H1 (cell line): ENCODE measurements at regions not wholly inside any gene's neighbourhood (a gene's known extent, or its start where the extent isn't known, plus 50 kb on each side); places are given as distances from the start of the nearest gene placed in this dataset.

Source experiments
- CTCF ChIA-PET: fragments of 300-600 bp; sonication (Branson Sonifier 250); formaldehyde crosslinking; loops from one replicate; lab custom pipeline; 2021; ENCODE audit not compliant: partially characterized antibody; lab: Charles Lee
- POLR2A ChIA-PET: fragments of 300-600 bp; sonication (Branson Sonifier 250); formaldehyde crosslinking; loops from one replicate; lab custom pipeline; 2021; ENCODE audit warnings: inconsistent platforms; ENCODE audit not compliant: partially characterized antibody; lab: Charles Lee
- DNase-seq, 2 experiments: peaks; one replicate each; pipeline versions ENCODE4 v3.0.0 to v3.0.0-alpha.2; 2010 to 2022; ENCODE audit warnings: low spot score in 2 of 2, low read depth in 1 of 2, mixed read lengths in 1 of 2
- FAIRE-seq: peaks from 2 replicates; lab custom pipeline; 2011; peaks lifted over from hg19 to GRCh38; lab: Jason Lieb, UNC
- H2AFZ ChIP-seq: 2 replicates; pipeline ENCODE4 v1.8.1; 2012; ENCODE audit warnings: low read length, inconsistent platforms
- H2AK5ac ChIP-seq: 2 replicates; pipeline ENCODE4 v1.6.1; 2013; ENCODE audit warnings: low read depth, low read length
- H2BK120ac ChIP-seq: replicated peaks from 2 replicates; pipeline ENCODE3; 2013; ENCODE audit warnings: low read depth, low read length, inconsistent platforms
- H2BK12ac ChIP-seq: 2 replicates; pipeline ENCODE4 v1.6.1; 2013; ENCODE audit warnings: low read depth, low read length
- H2BK15ac ChIP-seq: 2 replicates; pipeline ENCODE4 v1.6.1; 2013; ENCODE audit warnings: low read length
- H2BK20ac ChIP-seq: 2 replicates; pipeline ENCODE4 v1.6.1; 2013; ENCODE audit warnings: low read length
- H2BK5ac ChIP-seq: 2 replicates; pipeline ENCODE4 v1.6.1; 2013; ENCODE audit warnings: low read depth, low read length
- H3K14ac ChIP-seq: 2 replicates; pipeline ENCODE4 v1.6.1; 2013; ENCODE audit warnings: inconsistent platforms; ENCODE audit not compliant: insufficient read length
- H3K18ac ChIP-seq: 2 replicates; pipeline ENCODE4 v1.6.1; 2013; ENCODE audit warnings: low read length; ENCODE audit errors: extremely low read depth
- H3K23ac ChIP-seq: 2 replicates; pipeline ENCODE4 v1.6.1; 2013; ENCODE audit warnings: inconsistent platforms; ENCODE audit not compliant: insufficient read length
- H3K23me2 ChIP-seq: 2 replicates; pipeline ENCODE4 v1.6.1; 2013; ENCODE audit warnings: low read depth, low read length
- H3K27ac ChIP-seq: 2 replicates; pipeline ENCODE4 v1.6.1; 2011; ENCODE audit warnings: low read depth, low read length, inconsistent platforms
- H3K27me3 ChIP-seq, 4 experiments: replicated peaks in 1 of 4; 1 replicate in 1 of 4; 2 replicates in 3 of 4; pipeline versions ENCODE4 v1.6.1 to v1.8.1; 2011 to 2013; ENCODE audit warnings: low read length in 3 of 4, mild to moderate bottlenecking in 3 of 4, inconsistent platforms in 2 of 4, mixed read lengths in 2 of 4, moderate library complexity in 1 of 4; ENCODE audit not compliant: control insufficient read depth in 3 of 4, insufficient read depth in 3 of 4; ENCODE audit errors: extremely low read depth in 1 of 4
- H3K36me3 ChIP-seq, 4 experiments: 2 replicates each; pipeline versions ENCODE4 v1.6.1 to v1.8.1; 2011 to 2013; ENCODE audit warnings: mild to moderate bottlenecking in 4 of 4, low read length in 3 of 4, moderate library complexity in 2 of 4, control low read depth in 1 of 4, inconsistent platforms in 1 of 4; ENCODE audit not compliant: insufficient read depth in 4 of 4, control insufficient read depth in 2 of 4
- H3K4ac ChIP-seq: replicated peaks from 2 replicates; pipeline ENCODE3; 2013; ENCODE audit warnings: low read length, low read depth, mixed read lengths, inconsistent platforms; ENCODE audit not compliant: insufficient read length
- H3K4me1 ChIP-seq, 4 experiments: replicated peaks in 1 of 4; 1 replicate in 1 of 4; 2 replicates in 3 of 4; pipeline versions ENCODE4 v1.6.1 to v1.8.1; 2011 to 2013; ENCODE audit warnings: low read length in 3 of 4, inconsistent platforms in 2 of 4, mixed read lengths in 1 of 4; ENCODE audit not compliant: insufficient read depth in 4 of 4, control insufficient read depth in 3 of 4
- H3K4me2 ChIP-seq, 2 experiments: 2 replicates each; pipeline versions ENCODE4 v1.6.1 to v1.8.1; 2011 to 2013; ENCODE audit warnings: low read depth in 2 of 2, low read length in 2 of 2, control low read depth in 1 of 2, inconsistent platforms in 1 of 2, mild to moderate bottlenecking in 1 of 2; ENCODE audit not compliant: insufficient read depth in 1 of 2
- H3K4me3 ChIP-seq, 4 experiments: fragments of 200-600, 300-600 bp in 1 of 4; sonication (generic), shearing (Covaris generic), sonication (Bioruptor Twin) in 1 of 4; 2 replicates each; pipeline versions ENCODE4 v1.5.1 to v1.8.1; 2011 to 2016; ENCODE audit warnings: low read length in 4 of 4, low read depth in 3 of 4, control low read depth in 2 of 4, inconsistent platforms in 2 of 4, mild to moderate bottlenecking in 2 of 4, mixed read lengths in 1 of 4, moderate library complexity in 1 of 4; ENCODE audit not compliant: insufficient read depth in 2 of 4; ENCODE audit errors: extremely low read depth in 1 of 4
- H3K56ac ChIP-seq: replicated peaks from 2 replicates; pipeline ENCODE3; 2013; ENCODE audit warnings: low read depth, mild to moderate bottlenecking, mixed read lengths, low read length, inconsistent platforms; ENCODE audit not compliant: insufficient read length
- H3K79me1 ChIP-seq: 2 replicates; pipeline ENCODE4 v1.6.1; 2013; ENCODE audit warnings: low read depth, low read length, control low read depth
- H3K79me2 ChIP-seq, 2 experiments: 2 replicates each; pipeline versions ENCODE4 v1.6.1 to v1.8.1; 2012 to 2013; ENCODE audit warnings: low read length in 2 of 2, mild to moderate bottlenecking in 2 of 2, inconsistent platforms in 1 of 2; ENCODE audit not compliant: insufficient read depth in 2 of 2, control insufficient read depth in 1 of 2
- H3K9ac ChIP-seq, 4 experiments: replicated peaks in 1 of 4; 1 replicate in 1 of 4; 2 replicates in 3 of 4; pipeline versions ENCODE4 v1.6.1 to v1.8.1; 2011 to 2013; ENCODE audit warnings: low read depth in 3 of 4, low read length in 3 of 4, control low read depth in 2 of 4, mild to moderate bottlenecking in 2 of 4, moderate library complexity in 2 of 4, inconsistent platforms in 1 of 4; ENCODE audit errors: extremely low read depth in 1 of 4
- H3K9me3 ChIP-seq, 2 experiments: 2 replicates each; pipeline versions ENCODE4 v1.6.1 to v1.8.1; 2012 to 2013; ENCODE audit warnings: mild to moderate bottlenecking in 2 of 2, moderate library complexity in 2 of 2, control low read depth in 1 of 2, inconsistent platforms in 1 of 2, low read depth in 1 of 2, low read length in 1 of 2, mixed read lengths in 1 of 2; ENCODE audit not compliant: insufficient read depth in 2 of 2
- H4K20me1 ChIP-seq, 2 experiments: replicated peaks in 1 of 2; 2 replicates each; pipeline versions ENCODE3 to v1.8.1; 2011 to 2013; ENCODE audit warnings: inconsistent platforms in 2 of 2, low read length in 2 of 2, mild to moderate bottlenecking in 1 of 2; ENCODE audit not compliant: insufficient read depth in 2 of 2, control insufficient read depth in 1 of 2
- H4K5ac ChIP-seq: 2 replicates; pipeline ENCODE4 v1.6.1; 2013; ENCODE audit warnings: low read length, low read depth, mixed read lengths, inconsistent platforms; ENCODE audit not compliant: insufficient read length
- H4K8ac ChIP-seq: 2 replicates; pipeline ENCODE4 v1.8.0; 2013; ENCODE audit warnings: mild to moderate bottlenecking, moderate library complexity, low read length, inconsistent platforms; ENCODE audit not compliant: insufficient read depth; ENCODE audit errors: extremely low read depth
- H4K91ac ChIP-seq: replicated peaks from 2 replicates; pipeline ENCODE3; 2013; ENCODE audit warnings: low read length, mixed read lengths, inconsistent platforms; ENCODE audit not compliant: insufficient read length
- BACH1 ChIP-seq: IDR thresholded peaks from 2 replicates; pipeline ENCODE4 v1.6.1; 2012; ENCODE audit warnings: low read length, improper control_type of control experiment
- CTBP2 ChIP-seq: IDR thresholded peaks from 2 replicates; pipeline ENCODE4 v1.7.0; 2011; ENCODE audit warnings: borderline replicate concordance, mild to moderate bottlenecking, moderate library complexity, mixed read lengths, low read length; ENCODE audit not compliant: insufficient read depth, insufficient read length
- FOSL1 ChIP-seq: IDR thresholded peaks from 2 replicates; pipeline ENCODE4 v1.6.1; 2011; ENCODE audit warnings: mild to moderate bottlenecking, low read depth, low read length, moderate library complexity; ENCODE audit not compliant: insufficient read depth
- JUND ChIP-seq: IDR thresholded peaks from 2 replicates; pipeline ENCODE4 v1.6.1; 2011; ENCODE audit warnings: mild to moderate bottlenecking, improper control_type of control experiment, low read length
- KDM4A ChIP-seq: IDR thresholded peaks from one replicate; pipeline ENCODE4 v1.7.1; 2012; ENCODE audit warnings: low read depth, mild to moderate bottlenecking, moderate library complexity, low read length, inconsistent platforms; ENCODE audit not compliant: severe bottlenecking
- MAFK ChIP-seq: IDR thresholded peaks from 2 replicates; pipeline ENCODE4 v1.6.1; 2012; ENCODE audit warnings: low read depth, mild to moderate bottlenecking, improper control_type of control experiment, low read length
- NRF1 ChIP-seq: IDR thresholded peaks from 2 replicates; pipeline ENCODE4 v1.6.1; 2011; ENCODE audit warnings: mild to moderate bottlenecking, low read depth, low read length, improper control_type of control experiment
- RAD21 ChIP-seq, 2 experiments: IDR thresholded peaks in 1 of 2; conservative IDR thresholded peaks in 1 of 2; 2 replicates each; pipeline ENCODE4 v1.6.1; 2011; ENCODE audit warnings: low read depth in 2 of 2, low read length in 2 of 2, improper control_type of control experiment in 1 of 2, inconsistent platforms in 1 of 2, mild to moderate bottlenecking in 1 of 2, moderate library complexity in 1 of 2
- RBBP5 ChIP-seq: IDR thresholded peaks from 2 replicates; pipeline ENCODE4 v1.7.1; 2012; ENCODE audit warnings: low read depth, mild to moderate bottlenecking, inconsistent platforms, low read length, moderate library complexity, borderline replicate concordance
- SUZ12 ChIP-seq: fragments of 200-600 bp; sonication (generic); IDR thresholded peaks from 2 replicates; pipeline ENCODE4 v1.6.1; 2012; ENCODE audit warnings: mild to moderate bottlenecking, inconsistent platforms, low read length, moderate library complexity, mixed read lengths
- USF2 ChIP-seq: IDR thresholded peaks from 2 replicates; pipeline ENCODE4 v1.6.1; 2011; ENCODE audit warnings: low read length, improper control_type of control experiment
- WGBS, 2 experiments: shearing (Covaris generic) in 1 of 2; methylation state at CpG; one replicate each; pipeline versions ENCODE4 v1.1.6 to v1.1.7; 2013 to 2015; ENCODE audit warnings: low lambda C conversion rate in 2 of 2, mixed read lengths in 2 of 2, inconsistent platforms in 1 of 2, low coverage in 1 of 2, missing lambda C conversion rate in 1 of 2; ENCODE audit not compliant: insufficient replicate concordance in 2 of 2, insufficient coverage in 1 of 2, insufficient read length in 1 of 2; ENCODE audit errors: extremely low coverage in 1 of 2, missing lambda C conversion rate in 1 of 2; 5-methylcytosine and 5-hydroxymethylcytosine counted together
- TF ChIP-seq, protein P1 (sequence below): IDR thresholded peaks from 2 replicates; pipeline ENCODE4 v1.6.1; 2012; ENCODE audit warnings: inconsistent platforms

DNA sequence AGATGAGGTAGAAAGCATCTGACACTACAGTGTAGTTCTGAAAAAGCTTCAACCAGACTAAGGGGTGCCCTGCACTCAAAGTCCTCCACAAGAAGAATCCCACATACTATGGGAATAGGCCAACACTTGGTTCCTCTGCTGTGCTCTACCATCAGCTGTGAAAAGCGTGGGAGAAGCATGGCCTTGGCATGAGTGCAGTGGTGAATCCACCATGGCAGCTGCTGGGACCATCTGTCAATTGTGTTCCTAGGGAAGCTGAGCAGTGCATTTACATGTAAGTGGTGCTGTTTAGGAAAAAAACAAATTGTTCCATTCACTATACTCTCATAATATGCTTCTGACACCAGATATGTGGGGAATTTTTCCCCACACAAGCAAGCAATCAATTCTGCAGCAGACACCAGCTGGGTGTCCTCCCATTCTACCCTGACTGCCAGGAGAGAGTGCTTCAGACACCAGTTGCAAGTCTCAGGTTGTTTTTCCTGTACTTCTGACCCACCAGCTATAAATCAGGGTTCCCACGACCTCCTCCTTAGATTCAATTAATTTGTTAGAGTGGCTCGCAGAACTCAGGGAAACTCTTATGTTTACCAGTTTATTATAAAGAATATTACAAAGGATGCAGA lies 230.8 kb upstream of the CHRM3 start:
- H4K8ac ChIP-seq, result no peak overlapping the region
- H3K9me3 ChIP-seq, result 0 out of 4 replicates have a peak, but pooled peaks cover 0 to 2% of the 10 kb centered on the region in 2 experiments
- no peaks in the 10 kb centered on the region for H3K79me2 ChIP-seq
- H3K4me1 ChIP-seq, result no peaks in the 10 kb centered on the region
- H4K5ac ChIP-seq, result no peak overlapping the region
- no peak overlapping the region for H3K18ac ChIP-seq
- no peak overlapping the region for H3K9ac ChIP-seq
- no peaks in the 10 kb centered on the region for H3K23me2 ChIP-seq
- no peak overlapping the region for H2AFZ ChIP-seq
- H2BK15ac ChIP-seq, result no peak overlapping the region
- ChIA-PET CTCF (no interaction called here), POLR2A (no interaction called here)
- H3K4me3 ChIP-seq, result no peak overlapping the region
- FAIRE-seq (no peak), DNase-seq (no peak)
- no peak overlapping the region for H3K4ac ChIP-seq
- no peak overlapping the region for H2BK20ac ChIP-seq
- no peak overlapping the region for H2BK120ac ChIP-seq
- no peak overlapping the region for H3K14ac ChIP-seq
- no peaks in the 10 kb centered on the region for H3K79me1 ChIP-seq
- H3K27me3 ChIP-seq, result no peaks in the 10 kb centered on the region
- 98% methylated on average over 3 of the region's 3 CpGs; no CpG with 5 or more reads in 1 of the 2 experiments for WGBS, 2 experiments
- no peak overlapping the region for H3K27ac ChIP-seq
- H3K4me2 ChIP-seq, result no peak overlapping the region
- no peaks in the 10 kb centered on the region for H4K20me1 ChIP-seq
- H2BK5ac ChIP-seq, result no peak overlapping the region
- H3K56ac ChIP-seq, result no peak overlapping the region
- no peak overlapping the region for H4K91ac ChIP-seq
- no peak overlapping the region for H2BK12ac ChIP-seq
- no peak overlapping the region for H3K23ac ChIP-seq
- no peak overlapping the region for H2AK5ac ChIP-seq
- no peaks in the 10 kb centered on the region for H3K36me3 ChIP-seq
- no peak for TF ChIP-seq USF2
- TF ChIP-seq, protein P1, sequence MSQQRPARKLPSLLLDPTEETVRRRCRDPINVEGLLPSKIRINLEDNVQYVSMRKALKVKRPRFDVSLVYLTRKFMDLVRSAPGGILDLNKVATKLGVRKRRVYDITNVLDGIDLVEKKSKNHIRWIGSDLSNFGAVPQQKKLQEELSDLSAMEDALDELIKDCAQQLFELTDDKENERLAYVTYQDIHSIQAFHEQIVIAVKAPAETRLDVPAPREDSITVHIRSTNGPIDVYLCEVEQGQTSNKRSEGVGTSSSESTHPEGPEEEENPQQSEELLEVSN, result no peak
- no peak for TF ChIP-seq JUND
- no peak for TF ChIP-seq MAFK
- no peak for TF ChIP-seq SUZ12
- TF ChIP-seq NRF1, result no peak
- no peak for TF ChIP-seq FOSL1
- no peak for TF ChIP-seq RAD21 (IDR thresholded peaks at IDR 0.05 in 1 of 2, conservative IDR thresholded peaks at IDR 0.05 in 1 of 2; ENCODE audit: low read depth in 2 of 2, low read length in 2 of 2)
- no peak for TF ChIP-seq CTBP2
- TF ChIP-seq BACH1, result no peak
- TF ChIP-seq RBBP5, result no peak
- no peak for TF ChIP-seq KDM4A
